Thyroid gland (tissue), 4 donors: ENCODE measurements at regions not wholly inside any gene's neighbourhood (a gene's known extent, or its start where the extent isn't known, plus 50 kb on each side); places are given as distances from the start of the nearest gene placed in this dataset.

Experiments used
- DNase-seq, 2 donors: peaks; one replicate each; pipeline ENCODE4 v3.0.0-alpha.2; 2019
- H3K27ac ChIP-seq, 3 donors: fragments of 200-600 bp; sonication (generic); 1 replicate in 2 of 3; 2 replicates in 1 of 3; pipeline ENCODE4 v1.5.1; 2016 to 2019; ENCODE audit warnings: mild to moderate bottlenecking in 1 of 3, moderate library complexity in 1 of 3
- H3K27me3 ChIP-seq: fragments of 200-600 bp; sonication (generic); one replicate; pipeline ENCODE4 v1.5.1; 2019
- H3K36me3 ChIP-seq, 2 donors: fragments of 200-600 bp; sonication (generic); one replicate each; pipeline ENCODE4 v1.5.1; 2016 to 2019
- H3K4me1 ChIP-seq, 2 donors: fragments of 200-600 bp; sonication (generic); one replicate each; pipeline ENCODE4 v1.5.1; 2017 to 2019
- H3K4me3 ChIP-seq, 3 donors: fragments of 200-600 bp; sonication (generic); replicated peaks in 1 of 3; 1 replicate in 2 of 3; 2 replicates in 1 of 3; pipeline ENCODE4 v1.5.1; 2016; ENCODE audit warnings: mild to moderate bottlenecking in 1 of 3
- H3K9me3 ChIP-seq: fragments of 200-600 bp; sonication (generic); one replicate; pipeline ENCODE4 v1.5.1; 2017
- POLR2A ChIP-seq, 2 donors: fragments of 450-650 bp; IDR thresholded peaks; one replicate each; pipeline ENCODE4 v1.6.1; 2017; ENCODE audit warnings: antibody characterized with exemption in 2 of 2, mild to moderate bottlenecking in 2 of 2, moderate library complexity in 1 of 2
- WGBS, 2 donors: methylation state at CpG; one replicate each; pipeline ENCODE4 v1.1.5; 2017; 5-methylcytosine and 5-hydroxymethylcytosine counted together
- intact Hi-C: fragments of 100-400 bp; cut with DNase I; formaldehyde crosslinking; loops from one replicate; pipeline ENCODE4 v1.15.1; 2023
- TF ChIP-seq, protein P1 (sequence below), 6 experiments: fragments of 200-600 bp in 3 of 6; fragments of 450-650 bp in 3 of 6; sonication (generic) in 3 of 6; IDR thresholded peaks; one replicate each; pipeline ENCODE4 v1.5.1; 2016 to 2019; ENCODE audit warnings: antibody characterized with exemption in 6 of 6, mild to moderate bottlenecking in 2 of 6, inconsistent platforms in 1 of 6, moderate library complexity in 1 of 6

DNA sequence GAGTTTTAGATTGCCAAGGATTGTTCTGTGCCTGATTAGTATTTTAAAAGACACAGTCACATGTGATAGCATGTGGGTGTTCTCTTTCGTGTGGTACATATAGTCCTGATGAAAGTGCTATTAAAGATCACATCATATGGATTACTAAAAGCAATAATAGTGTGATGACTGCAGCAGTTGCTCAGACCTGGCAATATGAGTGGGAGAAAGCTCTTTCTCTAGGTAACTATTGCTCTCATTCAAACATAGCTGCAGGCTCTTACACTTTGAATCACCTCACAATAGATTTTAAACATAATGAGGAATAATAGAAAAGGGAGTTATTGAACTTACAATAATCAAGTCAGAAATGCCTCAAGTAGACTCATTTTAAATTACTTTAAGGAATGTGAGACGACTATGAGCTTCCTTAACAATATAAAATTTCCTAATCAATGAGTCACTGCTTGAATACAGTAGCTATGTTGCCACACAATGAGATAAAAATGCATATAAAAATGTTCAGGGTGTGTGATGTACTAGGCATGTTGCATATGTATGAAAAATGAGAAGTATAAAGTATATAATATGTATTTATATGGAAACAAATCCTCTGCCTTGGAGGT lies 452.1 kb downstream of the TMX3 start:
- TF ChIP-seq, protein P1, sequence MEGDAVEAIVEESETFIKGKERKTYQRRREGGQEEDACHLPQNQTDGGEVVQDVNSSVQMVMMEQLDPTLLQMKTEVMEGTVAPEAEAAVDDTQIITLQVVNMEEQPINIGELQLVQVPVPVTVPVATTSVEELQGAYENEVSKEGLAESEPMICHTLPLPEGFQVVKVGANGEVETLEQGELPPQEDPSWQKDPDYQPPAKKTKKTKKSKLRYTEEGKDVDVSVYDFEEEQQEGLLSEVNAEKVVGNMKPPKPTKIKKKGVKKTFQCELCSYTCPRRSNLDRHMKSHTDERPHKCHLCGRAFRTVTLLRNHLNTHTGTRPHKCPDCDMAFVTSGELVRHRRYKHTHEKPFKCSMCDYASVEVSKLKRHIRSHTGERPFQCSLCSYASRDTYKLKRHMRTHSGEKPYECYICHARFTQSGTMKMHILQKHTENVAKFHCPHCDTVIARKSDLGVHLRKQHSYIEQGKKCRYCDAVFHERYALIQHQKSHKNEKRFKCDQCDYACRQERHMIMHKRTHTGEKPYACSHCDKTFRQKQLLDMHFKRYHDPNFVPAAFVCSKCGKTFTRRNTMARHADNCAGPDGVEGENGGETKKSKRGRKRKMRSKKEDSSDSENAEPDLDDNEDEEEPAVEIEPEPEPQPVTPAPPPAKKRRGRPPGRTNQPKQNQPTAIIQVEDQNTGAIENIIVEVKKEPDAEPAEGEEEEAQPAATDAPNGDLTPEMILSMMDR (IDR thresholded peaks at IDR 0.05) = no peak
- no peak for TF ChIP-seq POLR2A (IDR thresholded peaks at IDR 0.05)
- no peaks in the 10 kb centered on the region for H3K36me3 ChIP-seq
- no peak overlapping the region for H3K27ac ChIP-seq
- H3K4me1 ChIP-seq = no peaks in the 10 kb centered on the region
- H3K27me3 ChIP-seq = no peaks in the 10 kb centered on the region
- DNase-seq = no peak
- intact Hi-C loops = no loop called here
- no peak overlapping the region for H3K4me3 ChIP-seq
- WGBS, 2 donors = 66 to 67% methylated on average over 2 of the region's 2 CpGs
- no peaks in the 10 kb centered on the region for H3K9me3 ChIP-seq

DNA sequence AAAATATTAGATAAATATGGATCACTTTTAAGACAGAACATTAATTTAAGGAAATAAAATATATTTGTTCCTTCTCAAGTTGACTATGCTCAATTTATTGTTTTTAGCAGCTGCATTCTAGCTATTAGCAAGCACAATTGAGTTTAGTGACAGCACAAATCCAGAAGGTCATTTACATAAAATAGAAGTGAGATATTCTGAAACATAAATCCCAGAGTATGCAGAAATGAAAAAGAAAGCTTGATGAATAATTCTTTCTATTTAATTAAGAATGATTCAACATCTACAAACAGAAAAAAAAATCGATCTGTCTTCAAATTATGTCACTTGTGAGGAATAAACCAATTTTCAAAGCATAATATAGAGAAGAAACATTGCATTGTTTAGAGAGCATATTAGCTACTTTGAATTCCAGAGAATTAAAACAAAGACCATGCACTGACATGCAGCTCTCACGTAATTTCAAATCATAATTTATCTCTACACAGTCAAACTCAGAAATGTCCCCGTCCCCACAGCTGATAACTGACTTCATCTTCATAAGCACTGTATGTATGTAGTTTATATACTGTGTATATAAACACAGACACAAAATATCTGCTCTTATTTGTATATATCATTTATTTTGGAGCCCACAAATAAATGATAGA lies 458.4 kb downstream of the TMX3 start:
- Histone ChIP-seq H3K27me3 (no peaks in the 10 kb centered on the region), H3K9me3 (no peaks in the 10 kb centered on the region), H3K27ac (no peak overlapping the region), H3K4me3 (no peak overlapping the region), H3K36me3 (no peaks in the 10 kb centered on the region), H3K4me1 (no peaks in the 10 kb centered on the region)
- no peak for DNase-seq
- 83 to 84% methylated on average over 3 of the region's 3 CpGs for WGBS, 2 donors
- intact Hi-C loops = no loop called here
- TF ChIP-seq, protein P1 (IDR thresholded peaks at IDR 0.05) = no peak
- no peak for TF ChIP-seq POLR2A (IDR thresholded peaks at IDR 0.05)

DNA sequence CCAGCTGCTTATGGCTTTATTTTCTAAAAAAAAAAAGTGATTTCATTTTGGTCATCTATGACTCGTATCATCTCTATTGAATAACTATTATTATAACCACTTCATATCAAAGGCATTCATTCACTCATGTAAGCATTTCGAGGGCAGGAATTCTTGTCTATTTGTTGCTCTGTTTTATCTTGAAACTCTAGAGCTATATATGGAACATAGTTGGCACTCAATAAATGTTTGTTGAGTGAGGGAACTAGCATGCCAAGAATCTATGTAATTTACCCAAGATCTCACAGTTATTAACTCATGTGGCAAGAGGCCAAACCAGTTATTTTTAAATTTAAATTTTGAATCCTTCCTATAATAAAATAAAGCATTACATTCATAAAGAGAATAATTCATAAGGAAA lies 470.1 kb downstream of the TMX3 start:
- intact Hi-C loops = no loop called here
- Histone ChIP-seq H3K27ac (no peak overlapping the region), H3K36me3 (no peaks in the 10 kb centered on the region), H3K9me3 (no peaks in the 10 kb centered on the region), H3K4me1 (no peaks in the 10 kb centered on the region), H3K4me3 (no peak overlapping the region), H3K27me3 (no peaks in the 10 kb centered on the region)
- DNase-seq = no peak
- TF ChIP-seq, protein P1 (IDR thresholded peaks at IDR 0.05) = no peak
- TF ChIP-seq POLR2A (IDR thresholded peaks at IDR 0.05) = no peak
- WGBS, 2 donors = 76 to 79% methylated on average over 2 of the region's 2 CpGs

DNA sequence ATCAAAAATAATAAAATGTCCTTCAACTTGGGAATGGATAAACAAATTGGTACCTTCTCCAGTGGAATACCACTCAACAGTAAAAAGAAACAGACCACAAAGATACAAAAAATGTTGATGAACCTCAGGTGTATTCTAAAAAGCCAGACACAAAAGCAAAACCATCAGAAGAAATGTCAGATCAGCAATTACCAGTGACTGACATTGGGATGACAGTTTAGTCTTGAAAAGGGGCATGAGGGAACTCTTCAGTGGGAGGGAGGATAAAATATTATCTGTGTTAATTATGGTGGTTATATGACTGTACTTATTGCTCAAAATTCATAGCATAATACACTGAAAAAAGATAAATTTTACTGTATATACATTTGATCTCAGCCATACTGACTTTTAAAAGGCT lies 473.0 kb downstream of the TMX3 start:
- no peak for DNase-seq
- no peaks in the 10 kb centered on the region for H3K4me1 ChIP-seq
- H3K27ac ChIP-seq = no peak overlapping the region
- H3K4me3 ChIP-seq = no peak overlapping the region
- no peak for TF ChIP-seq POLR2A (IDR thresholded peaks at IDR 0.05)
- TF ChIP-seq, protein P1 (IDR thresholded peaks at IDR 0.05) = no peak
- intact Hi-C loops = no loop called here
- H3K9me3 ChIP-seq = no peaks in the 10 kb centered on the region
- no peaks in the 10 kb centered on the region for H3K36me3 ChIP-seq
- H3K27me3 ChIP-seq = no peaks in the 10 kb centered on the region

DNA sequence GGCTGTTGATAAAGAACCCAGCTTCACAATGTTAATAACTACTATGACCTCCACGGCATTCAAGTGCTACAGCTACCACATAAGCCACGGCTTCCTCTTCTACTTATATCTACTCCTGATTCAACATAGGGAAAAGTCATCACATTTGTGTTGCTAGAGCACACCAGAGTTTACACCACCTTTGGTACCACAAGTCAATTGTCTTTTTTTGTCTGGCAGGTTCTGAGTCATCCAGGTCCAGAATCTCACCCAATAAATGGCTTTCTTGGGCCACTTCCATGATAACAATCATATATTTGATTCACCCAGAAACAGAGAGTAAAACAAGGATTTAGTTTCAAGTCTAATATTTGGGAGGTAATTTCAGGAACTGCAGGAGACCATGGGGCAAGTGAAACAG lies 480.2 kb downstream of the TMX3 start:
- Histone ChIP-seq H3K27me3 (no peaks in the 10 kb centered on the region), H3K27ac (no peak overlapping the region), H3K4me1 (no peaks in the 10 kb centered on the region), H3K9me3 (no peaks in the 10 kb centered on the region), H3K4me3 (no peak overlapping the region), H3K36me3 (no peaks in the 10 kb centered on the region)
- DNase-seq = no peak
- intact Hi-C loops = no loop called here
- TF ChIP-seq, protein P1 (IDR thresholded peaks at IDR 0.05) = no peak
- TF ChIP-seq POLR2A (IDR thresholded peaks at IDR 0.05) = no peak
- 1 to 22% methylated on average over 2 of the region's 2 CpGs for WGBS, 2 donors
